CD4-positive, alpha-beta memory T cell (primary cell): ENCODE measurements at regions not wholly inside any gene's neighbourhood (a gene's known extent, or its start where the extent isn't known, plus 50 kb on each side); places are given as distances from the start of the nearest gene placed in this dataset.
"Not testable (repeated sequence)": the region's sequence is repeated elsewhere in the genome, so short reads cannot be mapped to it uniquely, and the experiment has no call there.

Source experiments
- CTCF ChIA-PET: fragments of 350-600 bp; sonication (Branson Sonifier 250); formaldehyde crosslinking; loops from one replicate; lab custom pipeline; 2021; ENCODE audit warnings: inconsistent platforms; ENCODE audit not compliant: partially characterized antibody; lab: Charles Lee
- POLR2A ChIA-PET: fragments of 350-600 bp; sonication (Branson Sonifier 250); formaldehyde crosslinking; loops from one replicate; lab custom pipeline; 2021; ENCODE audit not compliant: partially characterized antibody; lab: Charles Lee
- DNase-seq, 5 donors: peaks; one replicate each; pipeline versions ENCODE4 v3.0.0 to v3.0.0-alpha.2; 2020 to 2022; ENCODE audit warnings: mixed read lengths in 1 of 5
- H3K27ac ChIP-seq: one replicate; pipeline ENCODE4 v1.7.0; 2013; ENCODE audit warnings: low read depth, low read length
- H3K27me3 ChIP-seq: 2 replicates; pipeline ENCODE4 v1.7.0; 2013; ENCODE audit warnings: mild to moderate bottlenecking, low read length, moderate library complexity; ENCODE audit not compliant: insufficient read depth
- H3K36me3 ChIP-seq: 2 replicates; pipeline ENCODE4 v1.7.0; 2013; ENCODE audit warnings: mild to moderate bottlenecking, low read length, moderate library complexity; ENCODE audit not compliant: insufficient read depth
- H3K4me1 ChIP-seq: 2 replicates; pipeline ENCODE4 v1.7.0; 2013; ENCODE audit warnings: mild to moderate bottlenecking, low read length, moderate library complexity; ENCODE audit not compliant: insufficient read depth
- H3K4me3 ChIP-seq, 2 donors: one replicate each; pipeline ENCODE4 v1.7.0; 2013; ENCODE audit warnings: low read length in 2 of 2, mild to moderate bottlenecking in 1 of 2
- H3K9me3 ChIP-seq, 2 donors: one replicate each; pipeline ENCODE4 v1.7.0; 2013; ENCODE audit warnings: low read length in 2 of 2, control low read depth in 1 of 2; ENCODE audit not compliant: control insufficient read depth in 1 of 2
- H3K27ac Mint-ChIP-seq, 7 donors: one replicate each; pipeline ENCODE4 v1.8.0; 2020 to 2021; ENCODE audit warnings: mixed read lengths in 7 of 7, mild to moderate bottlenecking in 6 of 7, inconsistent platforms in 3 of 7, moderate library complexity in 3 of 7
- H3K27me3 Mint-ChIP-seq, 2 donors: one replicate each; pipeline ENCODE4 v1.8.0; 2020 to 2021; ENCODE audit warnings: mixed read lengths in 2 of 2
- H3K36me3 Mint-ChIP-seq, 2 donors: one replicate each; pipeline ENCODE4 v1.8.0; 2020 to 2021; ENCODE audit warnings: mixed read lengths in 2 of 2, inconsistent platforms in 1 of 2, mild to moderate bottlenecking in 1 of 2
- H3K4me1 Mint-ChIP-seq, 4 donors: one replicate each; pipeline ENCODE4 v1.8.0; 2020 to 2021; ENCODE audit warnings: mixed read lengths in 4 of 4, mild to moderate bottlenecking in 1 of 4
- H3K4me3 Mint-ChIP-seq, 8 donors: one replicate each; pipeline ENCODE4 v1.8.0; 2020 to 2021; ENCODE audit warnings: mixed read lengths in 8 of 8, mild to moderate bottlenecking in 7 of 8, moderate library complexity in 6 of 8, inconsistent platforms in 3 of 8
- H3K9me3 Mint-ChIP-seq, 8 donors: one replicate each; pipeline ENCODE4 v1.8.0; 2020 to 2021; ENCODE audit warnings: mixed read lengths in 8 of 8, mild to moderate bottlenecking in 5 of 8, inconsistent platforms in 3 of 8, moderate library complexity in 1 of 8
- intact Hi-C: fragments of 100-400 bp; cut with micrococcal nuclease; formaldehyde crosslinking; loops from one replicate; pipeline ENCODE4 v1.15.1; 2023

- Mint-ChIP-seq H3K27me3 (no peaks in the 10 kb centered on the region), H3K4me3 (no peak overlapping the region), H3K9me3 (peaks cover 0 to 9% (median 0%) of the 10 kb centered on the region in 8 donors), H3K36me3 (no peaks in the 10 kb centered on the region), H3K4me1 (no peaks in the 10 kb centered on the region), H3K27ac (no peak overlapping the region)
- Histone ChIP-seq H3K36me3 (no peaks in the 10 kb centered on the region), H3K27ac (no peak overlapping the region), H3K4me1 (no peaks in the 10 kb centered on the region), H3K9me3 (no peaks in the 10 kb centered on the region), H3K27me3 (no peaks in the 10 kb centered on the region), H3K4me3 (no peak overlapping the region)
- ChIA-PET CTCF (no interaction called here), POLR2A (no interaction called here)
- intact Hi-C loops, result no loop called here
- no peak for DNase-seq
These were observed 457.0 kb downstream of the PLOD2 start for GRCh38 chr3:145704020-145704419.

GRCh38 chr3:145709779-145710178 lies 451.2 kb downstream of the PLOD2 start:
- H3K36me3 Mint-ChIP-seq, H3K9me3 Mint-ChIP-seq, H3K4me3 Mint-ChIP-seq, H3K27me3 Mint-ChIP-seq, CTCF ChIA-PET, intact Hi-C loops, H3K4me3 ChIP-seq, H3K4me1 Mint-ChIP-seq, DNase-seq, H3K9me3 ChIP-seq, H3K4me1 ChIP-seq, H3K27me3 ChIP-seq, H3K36me3 ChIP-seq, POLR2A ChIA-PET, H3K27ac ChIP-seq, H3K27ac Mint-ChIP-seq: not testable (repeated sequence)

GRCh38 chr3:145716519-145716918 lies 444.5 kb downstream of the PLOD2 start:
- Mint-ChIP-seq H3K9me3 (peaks cover 0 to 4% (median 2%) of the 10 kb centered on the region in 8 donors), H3K27ac (no peak overlapping the region), H3K4me1 (no peaks in the 10 kb centered on the region), H3K27me3 (no peaks in the 10 kb centered on the region), H3K4me3 (no peak overlapping the region), H3K36me3 (no peaks in the 10 kb centered on the region)
- no peak for DNase-seq
- H3K9me3 ChIP-seq, result no peaks in the 10 kb centered on the region
- POLR2A ChIA-PET, result no interaction called here
- H3K36me3 ChIP-seq, result no peaks in the 10 kb centered on the region
- CTCF ChIA-PET, result no interaction called here
- H3K27me3 ChIP-seq, result no peaks in the 10 kb centered on the region
- no peak overlapping the region for H3K4me3 ChIP-seq
- H3K4me1 ChIP-seq, result no peaks in the 10 kb centered on the region
- intact Hi-C loops, result no loop called here
- no peak overlapping the region for H3K27ac ChIP-seq

GRCh38 chr3:145719114-145719513 lies 441.9 kb downstream of the PLOD2 start:
- intact Hi-C loops, result no loop called here
- H3K4me1 Mint-ChIP-seq, result no peaks in the 10 kb centered on the region
- no peaks in the 10 kb centered on the region for H3K4me1 ChIP-seq
- no peak for DNase-seq
- H3K27me3 ChIP-seq, result no peaks in the 10 kb centered on the region
- H3K4me3 Mint-ChIP-seq, result no peak overlapping the region
- ChIA-PET POLR2A (no interaction called here), CTCF (no interaction called here)
- no peak overlapping the region for H3K27ac Mint-ChIP-seq
- no peaks in the 10 kb centered on the region for H3K36me3 Mint-ChIP-seq
- no peaks in the 10 kb centered on the region for H3K9me3 ChIP-seq
- no peak overlapping the region for H3K4me3 ChIP-seq
- no peak overlapping the region for H3K27ac ChIP-seq
- no peaks in the 10 kb centered on the region for H3K27me3 Mint-ChIP-seq
- no peaks in the 10 kb centered on the region for H3K36me3 ChIP-seq
- peaks cover 0 to 4% (median 2%) of the 10 kb centered on the region in 8 donors for H3K9me3 Mint-ChIP-seq

GRCh38 chr3:145721273-145721805 lies 439.6 kb downstream of the PLOD2 start:
- H3K9me3 ChIP-seq, result no peaks in the 10 kb centered on the region
- Mint-ChIP-seq H3K27ac (no peak overlapping the region), H3K36me3 (no peaks in the 10 kb centered on the region), H3K4me3 (no peak overlapping the region), H3K4me1 (no peaks in the 10 kb centered on the region), H3K9me3 (peaks cover 0 to 4% (median 0%) of the 10 kb centered on the region in 8 donors), H3K27me3 (no peaks in the 10 kb centered on the region)
- no peak overlapping the region for H3K27ac ChIP-seq
- CTCF ChIA-PET, result no interaction called here
- H3K4me3 ChIP-seq, result no peak overlapping the region
- DNase-seq, result no peak
- no peaks in the 10 kb centered on the region for H3K4me1 ChIP-seq
- H3K27me3 ChIP-seq, result no peaks in the 10 kb centered on the region
- H3K36me3 ChIP-seq, result no peaks in the 10 kb centered on the region
- POLR2A ChIA-PET, result no interaction called here
- intact Hi-C loops, result no loop called here

GRCh38 chr3:145721815-145722214 lies 439.2 kb downstream of the PLOD2 start:
- DNase-seq, result no peak
- no peaks in the 10 kb centered on the region for H3K36me3 Mint-ChIP-seq
- intact Hi-C loops, result no loop called here

GRCh38 chr3:145727476-145727875 lies 433.5 kb downstream of the PLOD2 start:
- POLR2A ChIA-PET, result no interaction called here
- Mint-ChIP-seq H3K4me3 (no peak overlapping the region), H3K36me3 (no peaks in the 10 kb centered on the region), H3K4me1 (no peaks in the 10 kb centered on the region), H3K27ac (no peak overlapping the region), H3K27me3 (no peaks in the 10 kb centered on the region), H3K9me3 (peaks cover 0 to 5% (median 0%) of the 10 kb centered on the region in 8 donors)
- no peaks in the 10 kb centered on the region for H3K4me1 ChIP-seq
- CTCF ChIA-PET, result no interaction called here
- no peaks in the 10 kb centered on the region for H3K9me3 ChIP-seq
- H3K27ac ChIP-seq, result no peak overlapping the region
- H3K27me3 ChIP-seq, result no peaks in the 10 kb centered on the region
- no peaks in the 10 kb centered on the region for H3K36me3 ChIP-seq
- no peak for DNase-seq
- intact Hi-C loops, result no loop called here
- no peak overlapping the region for H3K4me3 ChIP-seq

More at GRCh38 chr3:145721815-145722214, 439.2 kb downstream of the PLOD2 start:
- no peaks in the 10 kb centered on the region for H3K27me3 Mint-ChIP-seq
- CTCF ChIA-PET, result no interaction called here
- Histone ChIP-seq H3K27me3 (no peaks in the 10 kb centered on the region), H3K27ac (no peak overlapping the region), H3K4me1 (no peaks in the 10 kb centered on the region), H3K36me3 (no peaks in the 10 kb centered on the region), H3K9me3 (no peaks in the 10 kb centered on the region), H3K4me3 (no peak overlapping the region)
- POLR2A ChIA-PET, result no interaction called here
- H3K9me3 Mint-ChIP-seq, result peaks cover 0 to 4% (median 0%) of the 10 kb centered on the region in 8 donors
- H3K4me1 Mint-ChIP-seq, result no peaks in the 10 kb centered on the region
- H3K4me3 Mint-ChIP-seq, result no peak overlapping the region
- no peak overlapping the region for H3K27ac Mint-ChIP-seq

- Mint-ChIP-seq H3K4me3 (no peak overlapping the region), H3K27ac (no peak overlapping the region), H3K9me3 (peaks cover 0 to 8% (median 0%) of the 10 kb centered on the region in 8 donors), H3K27me3 (no peaks in the 10 kb centered on the region), H3K36me3 (no peaks in the 10 kb centered on the region), H3K4me1 (no peaks in the 10 kb centered on the region)
- no peak for DNase-seq
- intact Hi-C loops, result no loop called here
- Histone ChIP-seq H3K27me3 (no peaks in the 10 kb centered on the region), H3K27ac (no peak overlapping the region), H3K36me3 (no peaks in the 10 kb centered on the region), H3K9me3 (no peaks in the 10 kb centered on the region), H3K4me1 (no peaks in the 10 kb centered on the region), H3K4me3 (no peak overlapping the region)
- ChIA-PET POLR2A (no interaction called here), CTCF (no interaction called here)
These were observed 425.4 kb downstream of the PLOD2 start for GRCh38 chr3:145735631-145736030.
